AG04450 (cell line): ENCODE measurements at regions not wholly inside any gene's neighbourhood (a gene's known extent, or its start where the extent isn't known, plus 50 kb on each side); places are given as distances from the start of the nearest gene placed in this dataset.

Experiments
- CTCF ChIA-PET: fragments of 300-600, 350-600 bp; formaldehyde crosslinking; extraction: SDS; loops from one replicate; lab custom pipeline; 2022; ENCODE audit warnings: antibody characterized with exemption, inconsistent platforms; lab: Charles Lee
- POLR2A ChIA-PET: fragments of 350-600 bp; formaldehyde crosslinking; extraction: SDS; loops from one replicate; lab custom pipeline; 2021; ENCODE audit warnings: antibody characterized with exemption, inconsistent platforms; lab: Yijun Ruan, JAX
- DNase-seq: peaks from one replicate; pipeline ENCODE4 v3.0.0-alpha.2; 2011; ENCODE audit warnings: low read depth, low spot score
- H3K27ac ChIP-seq: one replicate; pipeline ENCODE4 v1.5.1; 2012; ENCODE audit warnings: low read depth, low read length, control low read depth
- H3K27me3 ChIP-seq: one replicate; pipeline ENCODE4 v1.6.0; 2012; ENCODE audit warnings: low read length; ENCODE audit not compliant: control insufficient read depth, insufficient read depth
- H3K4me3 ChIP-seq: 2 replicates; pipeline ENCODE4 v1.5.1; 2011; ENCODE audit warnings: mild to moderate bottlenecking, low read depth, low read length, control low read depth
- H3K9me3 ChIP-seq: 2 replicates; pipeline ENCODE4 v1.5.1; 2012; ENCODE audit warnings: low read length; ENCODE audit not compliant: control insufficient read depth, insufficient read depth
- CTCF ChIP-seq: IDR thresholded peaks from 2 replicates; pipeline ENCODE4 v1.5.1; 2011; ENCODE audit warnings: low read depth, low read length, control low read depth, inconsistent platforms

- no peak for DNase-seq
- ChIA-PET POLR2A (no interaction called here), CTCF (no interaction called here)
- no peak for TF ChIP-seq CTCF
- no peaks in the 10 kb centered on the region for H3K9me3 ChIP-seq
- H3K27me3 ChIP-seq, result peaks cover 50% of the 10 kb centered on the region
- H3K27ac ChIP-seq, result no peak overlapping the region
- no peak overlapping the region for H3K4me3 ChIP-seq
These were observed 137.8 kb downstream of the CSNK2A3 start for GRCh38 chr11:11215058-11215815.

GRCh38 chr11:11213117-11213516 is 139.9 kb downstream of the CSNK2A3 start:
- H3K9me3 ChIP-seq, result no peaks in the 10 kb centered on the region
- H3K27me3 ChIP-seq, result peaks cover 53% of the 10 kb centered on the region
- DNase-seq, result no peak
- POLR2A ChIA-PET, result no interaction called here
- no peak for TF ChIP-seq CTCF
- H3K27ac ChIP-seq, result no peak overlapping the region
- CTCF ChIA-PET, result no interaction called here
- no peak overlapping the region for H3K4me3 ChIP-seq

- DNase-seq, result no peak
- no peaks in the 10 kb centered on the region for H3K9me3 ChIP-seq
- TF ChIP-seq CTCF, result no peak
- POLR2A ChIA-PET, result no interaction called here
- H3K27ac ChIP-seq, result no peak overlapping the region
- CTCF ChIA-PET, result no interaction called here
- no peak overlapping the region for H3K4me3 ChIP-seq
- peaks cover 48% of the 10 kb centered on the region for H3K27me3 ChIP-seq
These were observed 141.2 kb downstream of the CSNK2A3 start for GRCh38 chr11:11211888-11212287.

- H3K27ac ChIP-seq, result no peak overlapping the region
- CTCF ChIA-PET, result no interaction called here
- no peak for TF ChIP-seq CTCF
- no peaks in the 10 kb centered on the region for H3K9me3 ChIP-seq
- no peak overlapping the region for H3K4me3 ChIP-seq
- POLR2A ChIA-PET, result no interaction called here
- no peak for DNase-seq
- peaks cover 49% of the 10 kb centered on the region for H3K27me3 ChIP-seq
These were observed 141.9 kb downstream of the CSNK2A3 start for GRCh38 chr11:11211186-11211585.

GRCh38 chr11:11210446-11210845 is 142.6 kb downstream of the CSNK2A3 start:
- TF ChIP-seq CTCF, result no peak
- no peak for DNase-seq
- no peak overlapping the region for H3K27ac ChIP-seq
- H3K4me3 ChIP-seq, result no peak overlapping the region
- peaks cover 44% of the 10 kb centered on the region for H3K27me3 ChIP-seq
- ChIA-PET CTCF (no interaction called here), POLR2A (no interaction called here)
- no peaks in the 10 kb centered on the region for H3K9me3 ChIP-seq
